Stimulated activated naive CD8-positive, alpha-beta T cell treated with anti-CD3 and anti-CD28 coated beads, Interleukin-15, Interleukin-2, amounts not matched to agents 100 U/mL and 50 U/mL, for 24 hours (primary cell): ENCODE measurements at regions not wholly inside any gene's neighbourhood (a gene's known extent, or its start where the extent isn't known, plus 50 kb on each side); places are given as distances from the start of the nearest gene placed in this dataset.

Experiments used
- ATAC-seq: fragments of 150-1000 bp; cut with Tn5 transposase; one replicate; pipeline ENCODE4 v1.10.0; 2021
- DNase-seq: peaks from one replicate; pipeline ENCODE4 v3.0.0; 2021

DNA sequence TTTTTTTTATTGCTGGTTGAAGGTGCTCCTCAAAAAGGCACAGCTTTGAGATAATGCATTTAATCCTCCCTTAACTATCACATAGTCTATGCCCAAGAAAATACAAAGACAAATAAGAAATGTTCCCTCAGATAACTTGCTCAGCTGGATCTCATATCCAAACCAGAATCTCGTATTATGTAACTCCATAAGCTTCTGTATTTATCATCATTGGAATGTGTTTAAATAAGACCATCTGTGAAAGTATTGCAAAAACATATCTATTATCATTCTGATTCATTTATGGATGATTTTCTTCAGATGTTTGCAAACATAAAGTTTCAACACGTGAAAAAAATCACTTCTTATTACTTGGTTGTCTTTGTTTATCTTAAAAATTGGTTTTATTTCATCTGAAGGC lies 190.9 kb downstream of the IRS2 start:
- ATAC-seq, result no peak

DNA sequence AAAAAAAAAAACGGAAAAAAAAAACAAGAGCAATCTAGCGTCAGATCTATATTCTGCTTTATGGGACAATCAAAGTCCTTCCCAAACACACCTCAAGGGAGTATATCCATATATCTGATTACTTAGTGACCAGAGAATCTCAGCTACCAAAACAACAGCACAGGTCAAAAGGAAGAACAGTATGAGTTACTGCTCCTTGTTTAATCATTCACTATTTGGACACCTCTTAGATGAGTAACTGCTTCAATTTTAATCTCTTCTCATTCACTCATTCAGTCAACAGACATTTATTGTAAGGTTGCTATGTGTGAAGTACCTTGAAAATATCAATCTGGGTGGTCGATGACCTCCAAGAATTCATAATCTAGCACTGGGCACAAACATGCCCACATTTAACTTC lies 193.2 kb downstream of the IRS2 start:
- no peak for DNase-seq
- no peak for ATAC-seq

More for the DNA sequence above, 190.9 kb downstream of the IRS2 start:
- DNase-seq, result no peak

- no peak for ATAC-seq
- DNase-seq, result no peak
These were observed 193.6 kb downstream of the IRS2 start for GRCh38 chr13:109592770-109593169.

GRCh38 chr13:109587689-109588088 lies 198.7 kb downstream of the IRS2 start:
- ATAC-seq, result no peak
- no peak for DNase-seq

- DNase-seq, result no peak
- ATAC-seq, result no peak
These were observed 199.7 kb downstream of the IRS2 start for GRCh38 chr13:109586509-109587346.

- DNase-seq (no peak), ATAC-seq (no peak)
These were observed 201.5 kb downstream of the IRS2 start for GRCh38 chr13:109584844-109585361.

GRCh38 chr13:109577191-109577700 lies 209.1 kb downstream of the IRS2 start:
- ATAC-seq, result no peak
- no peak for DNase-seq

GRCh38 chr13:109576331-109576813 lies 210.0 kb downstream of the IRS2 start:
- ATAC-seq (no peak), DNase-seq (no peak)

DNA sequence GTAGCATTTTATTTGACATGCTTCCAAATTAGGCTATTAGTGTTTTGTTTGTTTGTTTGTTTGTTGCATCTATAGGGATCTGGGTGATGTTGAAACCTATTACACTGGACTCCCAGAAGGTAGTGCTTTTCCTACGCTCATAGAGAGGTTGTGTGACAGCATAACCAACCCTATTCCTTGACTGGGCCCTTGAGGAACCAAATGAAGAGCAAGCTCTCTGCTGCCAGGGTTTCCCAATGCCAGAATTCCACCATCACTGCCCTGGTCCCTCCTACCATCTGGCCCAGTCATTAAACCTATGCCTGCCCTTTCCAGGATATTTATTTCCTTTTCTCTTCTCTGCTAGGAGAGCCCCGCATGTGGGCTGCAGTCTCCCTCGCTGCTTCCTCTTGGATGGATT lies 210.6 kb downstream of the IRS2 start:
- DNase-seq (no peak), ATAC-seq (no peak)

DNA sequence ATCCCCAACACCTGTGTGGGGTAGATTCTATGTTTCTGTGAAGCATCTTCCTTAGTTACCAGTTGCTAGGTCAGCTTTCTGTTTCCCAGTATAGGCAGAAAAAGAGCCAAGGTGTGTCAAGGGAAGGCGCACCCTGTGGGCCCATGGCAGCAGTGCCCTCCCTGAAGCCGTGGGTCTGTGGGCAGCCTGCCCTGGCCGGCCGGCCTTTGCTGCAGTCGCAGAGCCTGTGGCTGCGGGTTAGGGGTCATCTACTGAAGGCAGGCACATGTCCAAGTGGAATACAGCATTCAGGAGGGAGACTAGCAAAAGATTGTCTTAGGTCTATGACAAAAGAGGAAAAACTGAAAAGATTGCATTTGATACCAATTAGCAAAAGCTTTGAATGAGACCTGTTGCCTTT lies 214.0 kb downstream of the IRS2 start:
- ATAC-seq (no peak), DNase-seq (no peak)

GRCh38 chr13:109569958-109570711 lies 216.2 kb downstream of the IRS2 start:
- DNase-seq (peak; percentile 22), ATAC-seq (peak; percentile 68)

GRCh38 chr13:109568339-109568818 lies 218.0 kb downstream of the IRS2 start:
- DNase-seq, result no peak
- no peak for ATAC-seq

DNA sequence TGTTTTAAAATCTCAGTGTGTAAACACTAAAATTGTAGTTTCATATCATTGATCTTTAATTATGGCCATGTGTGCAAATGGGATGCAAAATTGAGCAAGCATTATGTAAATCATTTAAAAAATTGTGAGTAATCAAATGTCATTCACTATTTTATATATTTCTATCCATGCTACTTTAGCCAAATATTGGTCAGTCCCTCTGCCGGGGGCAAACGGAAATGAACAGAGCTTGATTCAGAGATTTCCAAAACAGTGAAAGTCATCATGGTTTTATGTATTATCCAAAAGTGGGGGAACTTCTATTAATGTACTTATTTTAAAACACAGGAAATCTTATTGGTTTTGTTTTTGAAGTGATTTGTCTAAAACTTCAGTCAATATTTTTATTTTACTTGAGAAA lies 219.1 kb downstream of the IRS2 start:
- no peak for ATAC-seq
- no peak for DNase-seq

DNA sequence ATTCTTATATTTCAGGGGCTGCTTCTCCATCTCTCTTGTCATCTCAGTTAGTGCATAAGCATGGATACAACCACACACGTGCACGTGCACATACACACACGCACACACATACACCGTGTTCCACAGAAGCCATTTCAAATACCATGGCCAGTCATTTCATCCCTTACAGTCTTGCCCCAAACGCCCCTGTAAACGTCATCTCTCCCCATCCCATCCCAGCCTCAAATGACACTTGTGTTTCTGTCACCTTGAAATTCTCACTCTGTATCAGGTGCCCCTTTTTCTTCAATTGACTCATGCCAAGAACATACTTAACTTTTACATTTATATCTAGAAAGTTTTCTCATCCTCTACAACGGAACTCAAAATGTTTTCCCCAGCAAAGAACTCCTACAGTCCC lies 220.5 kb downstream of the IRS2 start:
- ATAC-seq (no peak), DNase-seq (no peak)

DNA sequence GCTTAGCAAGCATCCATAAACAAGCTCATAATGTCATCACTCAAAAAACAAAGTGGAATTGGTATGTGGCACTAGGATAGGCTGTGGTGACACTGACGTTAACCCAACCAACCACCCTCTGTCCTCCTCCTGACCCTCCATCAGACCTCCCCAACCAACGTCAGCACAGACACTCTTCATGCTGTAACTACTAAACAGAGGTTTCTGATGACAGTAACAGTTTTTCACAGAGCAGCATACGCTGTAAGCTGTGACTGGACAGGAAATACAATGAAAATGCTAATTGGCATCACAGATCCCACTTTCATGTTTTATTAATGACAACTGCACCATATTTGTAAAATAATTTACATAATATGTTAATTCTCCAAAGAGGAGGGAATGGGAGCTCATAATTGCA lies 238.0 kb downstream of the IRS2 start:
- no peak for ATAC-seq

GRCh38 chr13:109547942-109548341 lies 238.4 kb downstream of the IRS2 start:
- ATAC-seq (no peak), DNase-seq (no peak)

More for the DNA sequence above, 238.0 kb downstream of the IRS2 start:
- DNase-seq, result no peak

GRCh38 chr13:109545931-109546330 lies 240.5 kb downstream of the IRS2 start:
- ATAC-seq (no peak), DNase-seq (no peak)

- ATAC-seq, result no peak
These were observed 245.3 kb downstream of the IRS2 start for GRCh38 chr13:109541081-109541480.

DNA sequence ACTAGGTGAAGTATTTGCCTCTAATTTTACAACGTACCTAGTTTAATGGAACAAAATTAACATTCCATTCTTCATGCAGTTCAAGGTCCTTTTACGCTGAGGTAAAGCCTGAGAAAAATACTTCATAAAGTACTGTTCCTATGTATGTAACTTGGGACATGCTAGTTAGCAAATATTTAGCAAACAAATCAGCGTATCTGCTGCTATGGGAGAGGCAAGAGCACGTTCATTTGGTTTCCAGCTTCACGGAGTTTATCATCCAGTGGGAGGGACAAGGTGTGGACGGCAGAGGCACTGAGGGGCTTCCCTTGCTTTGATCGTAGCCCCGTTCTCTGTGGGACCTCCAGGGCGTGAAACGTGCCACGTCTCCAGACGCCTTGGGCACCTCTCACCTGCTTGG lies 248.8 kb downstream of the IRS2 start:
- ATAC-seq (no peak), DNase-seq (no peak)

More at GRCh38 chr13:109541081-109541480, 245.3 kb downstream of the IRS2 start:
- DNase-seq, result no peak

- ATAC-seq, result no peak
- DNase-seq, result no peak
These were observed 253.0 kb downstream of the IRS2 start for GRCh38 chr13:109533350-109533749.

DNA sequence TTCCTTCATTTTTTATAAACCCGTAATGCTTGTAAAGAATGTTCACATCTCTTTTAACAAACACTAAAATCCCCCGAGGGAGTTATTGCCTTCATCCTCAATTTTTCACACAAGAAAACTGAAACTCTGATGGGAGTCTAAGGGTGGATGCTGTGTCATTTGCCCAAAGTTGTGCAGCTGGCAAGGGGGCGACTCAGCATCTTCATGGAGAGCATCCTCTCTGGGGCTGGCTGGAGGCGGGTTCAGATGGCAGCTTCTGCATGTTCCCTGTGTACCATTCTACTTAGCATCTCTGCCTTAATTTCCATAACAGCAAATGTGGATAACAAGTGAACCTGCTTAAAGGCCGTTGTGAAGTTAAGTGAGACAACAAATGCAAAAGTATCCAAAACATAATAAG lies 256.4 kb downstream of the IRS2 start:
- no peak for ATAC-seq
- no peak for DNase-seq

GRCh38 chr13:109521719-109522118 lies 264.7 kb downstream of the IRS2 start:
- no peak for DNase-seq
- no peak for ATAC-seq

DNA sequence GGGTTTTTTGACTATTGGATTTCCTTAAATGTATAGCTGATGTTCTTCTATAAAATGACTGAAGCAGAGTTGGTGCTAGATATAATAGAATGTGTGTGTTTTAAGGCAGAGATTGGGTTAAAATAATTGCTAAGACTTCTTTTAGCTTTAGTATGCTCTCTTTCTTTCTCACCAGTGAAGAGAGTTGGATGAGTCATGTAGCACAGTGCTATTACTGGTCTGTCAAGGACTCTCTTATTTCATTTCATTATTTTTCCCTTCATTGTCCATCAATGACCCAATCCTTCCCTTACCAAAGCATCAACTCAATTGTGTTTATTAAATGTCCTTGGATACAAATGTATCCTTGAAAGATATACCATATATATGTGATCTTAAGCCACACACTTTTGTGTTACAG lies 268.9 kb downstream of the IRS2 start:
- DNase-seq, result no peak
- no peak for ATAC-seq
